ENCODE measurements at regions not wholly inside any gene's neighbourhood (a gene's known extent, or its start where the extent isn't known, plus 50 kb on each side); places are given as distances from the start of the nearest gene placed in this dataset.

GRCh38 chr1:37410815-37411214 is 63.6 kb upstream of the ZC3H12A start:
- TF ChIP-seq CTCF (conservative IDR thresholded peaks at IDR 0.05) = no peak
- no peak overlapping the region for H3K27ac ChIP-seq

GRCh38 chr1:37415611-37416244 is 58.7 kb upstream of the ZC3H12A start:
- TF ChIP-seq CTCF (conservative IDR thresholded peaks at IDR 0.05) = no peak

GRCh38 chr1:37420456-37420855 is 53.9 kb upstream of the ZC3H12A start:
- no peak for TF ChIP-seq CTCF (conservative IDR thresholded peaks at IDR 0.05)
- H3K27ac ChIP-seq = no peak overlapping the region

More at GRCh38 chr1:37415611-37416244, 58.7 kb upstream of the ZC3H12A start:
- no peak overlapping the region for H3K27ac ChIP-seq

GRCh38 chr1:37423810-37424209 is 50.6 kb upstream of the ZC3H12A start:
- no peak for TF ChIP-seq CTCF (conservative IDR thresholded peaks at IDR 0.05)
- H3K27ac ChIP-seq = no peak overlapping the region

- H3K27ac ChIP-seq = no peak overlapping the region
- TF ChIP-seq CTCF (conservative IDR thresholded peaks at IDR 0.05) = no peak
These were observed 49.9 kb upstream of the ZC3H12A start for GRCh38 chr1:37424523-37424922.

Data from VCaP (cell line).